ENCODE measurements at regions not wholly inside any gene's neighbourhood (a gene's known extent, or its start where the extent isn't known, plus 50 kb on each side); places are given as distances from the start of the nearest gene placed in this dataset.

DNA sequence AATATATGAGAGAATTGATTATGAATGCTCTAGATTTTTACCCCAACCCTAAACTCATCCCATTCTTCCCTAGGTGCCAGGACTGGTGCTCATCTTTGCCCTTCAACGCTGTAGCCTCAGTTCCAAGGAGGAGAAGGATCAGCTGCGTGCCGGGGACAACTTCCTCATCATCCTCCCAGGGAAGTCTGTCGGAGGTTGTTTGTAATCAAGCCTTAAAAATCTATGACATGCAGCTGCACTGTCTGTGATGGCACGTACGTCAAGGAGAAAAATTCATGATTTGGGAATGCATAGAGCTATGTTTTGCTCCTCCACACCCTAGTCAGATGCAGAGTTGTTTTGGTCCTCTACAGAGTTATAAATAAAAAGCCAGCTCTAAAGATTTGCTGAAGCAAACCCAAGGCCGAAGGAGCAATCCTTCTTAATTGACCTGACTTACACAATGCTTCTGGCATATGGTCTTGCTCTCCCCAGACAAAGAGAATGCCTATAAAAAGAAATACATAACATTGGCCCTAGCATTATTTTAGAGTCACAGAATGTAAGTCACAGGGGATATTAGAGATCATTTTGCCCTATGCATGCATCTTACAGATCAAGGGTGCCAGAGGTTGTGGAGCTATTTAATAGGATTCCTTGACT, 244.2 kb downstream of the HIVEP2 start:
- TF ChIP-seq, protein P1, sequence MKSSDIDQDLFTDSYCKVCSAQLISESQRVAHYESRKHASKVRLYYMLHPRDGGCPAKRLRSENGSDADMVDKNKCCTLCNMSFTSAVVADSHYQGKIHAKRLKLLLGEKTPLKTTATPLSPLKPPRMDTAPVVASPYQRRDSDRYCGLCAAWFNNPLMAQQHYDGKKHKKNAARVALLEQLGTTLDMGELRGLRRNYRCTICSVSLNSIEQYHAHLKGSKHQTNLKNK (CRISPR knock-in tag; IDR thresholded peaks at IDR 0.05) = no peak
- TF ChIP-seq, protein P2, sequence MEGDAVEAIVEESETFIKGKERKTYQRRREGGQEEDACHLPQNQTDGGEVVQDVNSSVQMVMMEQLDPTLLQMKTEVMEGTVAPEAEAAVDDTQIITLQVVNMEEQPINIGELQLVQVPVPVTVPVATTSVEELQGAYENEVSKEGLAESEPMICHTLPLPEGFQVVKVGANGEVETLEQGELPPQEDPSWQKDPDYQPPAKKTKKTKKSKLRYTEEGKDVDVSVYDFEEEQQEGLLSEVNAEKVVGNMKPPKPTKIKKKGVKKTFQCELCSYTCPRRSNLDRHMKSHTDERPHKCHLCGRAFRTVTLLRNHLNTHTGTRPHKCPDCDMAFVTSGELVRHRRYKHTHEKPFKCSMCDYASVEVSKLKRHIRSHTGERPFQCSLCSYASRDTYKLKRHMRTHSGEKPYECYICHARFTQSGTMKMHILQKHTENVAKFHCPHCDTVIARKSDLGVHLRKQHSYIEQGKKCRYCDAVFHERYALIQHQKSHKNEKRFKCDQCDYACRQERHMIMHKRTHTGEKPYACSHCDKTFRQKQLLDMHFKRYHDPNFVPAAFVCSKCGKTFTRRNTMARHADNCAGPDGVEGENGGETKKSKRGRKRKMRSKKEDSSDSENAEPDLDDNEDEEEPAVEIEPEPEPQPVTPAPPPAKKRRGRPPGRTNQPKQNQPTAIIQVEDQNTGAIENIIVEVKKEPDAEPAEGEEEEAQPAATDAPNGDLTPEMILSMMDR (IDR thresholded peaks at IDR 0.05) = no peak
- TF ChIP-seq RELA (CRISPR knock-in tag; IDR thresholded peaks at IDR 0.05; ENCODE audit: borderline replicate concordance) (no peak), ETV6 (CRISPR knock-in tag; IDR thresholded peaks at IDR 0.05) (no peak), ZNF317 (CRISPR knock-in tag; IDR thresholded peaks at IDR 0.05; ENCODE audit: borderline replicate concordance, low read depth) (no peak)
- TF ChIP-seq, protein P3, sequence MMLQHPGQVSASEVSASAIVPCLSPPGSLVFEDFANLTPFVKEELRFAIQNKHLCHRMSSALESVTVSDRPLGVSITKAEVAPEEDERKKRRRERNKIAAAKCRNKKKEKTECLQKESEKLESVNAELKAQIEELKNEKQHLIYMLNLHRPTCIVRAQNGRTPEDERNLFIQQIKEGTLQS (CRISPR knock-in tag; conservative IDR thresholded peaks at IDR 0.05) = no peak
- TF ChIP-seq, protein P4, sequence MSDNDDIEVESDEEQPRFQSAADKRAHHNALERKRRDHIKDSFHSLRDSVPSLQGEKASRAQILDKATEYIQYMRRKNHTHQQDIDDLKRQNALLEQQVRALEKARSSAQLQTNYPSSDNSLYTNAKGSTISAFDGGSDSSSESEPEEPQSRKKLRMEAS (CRISPR knock-in tag; IDR thresholded peaks at IDR 0.05) = no peak

Data from WTC11 (cell line).